Activated naive CD4-positive, alpha-beta T cell (primary cell): ENCODE measurements at regions not wholly inside any gene's neighbourhood (a gene's known extent, or its start where the extent isn't known, plus 50 kb on each side); places are given as distances from the start of the nearest gene placed in this dataset.

Experiments
- DNase-seq, 4 experiments: peaks; one replicate each; lab custom pipeline; 2025; lab: John Stamatoyannopoulos, UW

DNA sequence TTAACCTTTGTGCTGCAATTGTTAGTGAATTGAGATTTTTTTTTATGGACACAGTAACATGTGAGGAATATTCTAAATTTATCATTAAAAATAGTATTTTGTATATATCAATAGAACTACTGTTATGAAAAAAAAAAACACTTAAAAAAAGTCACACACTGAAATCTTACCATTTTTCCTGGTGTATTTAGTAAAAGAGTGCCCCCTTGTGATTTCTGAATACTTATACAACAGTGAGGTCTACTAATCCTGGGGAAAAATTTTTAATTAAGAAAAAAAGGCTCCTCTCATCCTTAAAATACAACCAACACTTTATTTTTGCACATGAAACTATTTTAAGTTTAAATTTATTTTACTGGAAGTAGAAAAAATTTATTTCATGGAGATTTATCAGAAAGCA is 56.4 kb upstream of the SPOCK3 start:
- no peak for DNase-seq

DNA sequence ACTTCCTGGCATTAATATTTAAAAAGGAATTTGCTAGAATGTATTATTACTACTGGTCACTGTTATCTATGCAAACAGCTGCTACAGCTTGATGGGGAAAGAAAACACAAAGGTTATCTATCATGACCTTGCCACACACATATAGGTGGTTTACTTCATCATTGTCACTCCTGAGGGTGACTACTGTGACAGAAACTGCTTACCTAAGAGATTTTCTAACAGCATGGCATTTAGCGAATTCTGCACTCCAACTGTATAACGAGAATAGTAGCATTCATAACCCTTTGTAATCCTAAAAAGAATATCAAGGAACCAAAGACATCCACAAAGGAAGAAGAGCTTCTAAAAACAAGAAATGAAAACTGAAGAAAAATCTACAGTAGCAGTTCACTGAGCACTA is 74.6 kb upstream of the SPOCK3 start:
- DNase-seq, result no peak

DNA sequence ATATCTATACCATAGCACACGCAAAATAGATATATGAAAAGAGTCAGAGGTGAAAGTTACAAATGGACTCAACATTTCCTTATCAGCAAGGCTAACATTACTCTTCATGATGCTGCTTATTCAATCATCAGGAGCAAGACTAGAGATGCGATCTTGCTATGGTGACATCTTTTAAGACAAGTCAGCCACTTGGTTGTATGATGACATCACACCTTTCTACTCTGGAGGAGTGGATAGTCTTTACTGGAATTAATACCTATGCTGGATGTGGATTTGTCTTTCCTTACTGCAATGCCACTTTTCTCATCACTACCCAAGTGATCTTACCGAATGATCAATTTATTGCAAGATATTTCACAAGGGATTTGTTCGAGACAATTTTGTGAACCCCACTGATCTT is 87.0 kb upstream of the SPOCK3 start:
- DNase-seq, result no peak

DNA sequence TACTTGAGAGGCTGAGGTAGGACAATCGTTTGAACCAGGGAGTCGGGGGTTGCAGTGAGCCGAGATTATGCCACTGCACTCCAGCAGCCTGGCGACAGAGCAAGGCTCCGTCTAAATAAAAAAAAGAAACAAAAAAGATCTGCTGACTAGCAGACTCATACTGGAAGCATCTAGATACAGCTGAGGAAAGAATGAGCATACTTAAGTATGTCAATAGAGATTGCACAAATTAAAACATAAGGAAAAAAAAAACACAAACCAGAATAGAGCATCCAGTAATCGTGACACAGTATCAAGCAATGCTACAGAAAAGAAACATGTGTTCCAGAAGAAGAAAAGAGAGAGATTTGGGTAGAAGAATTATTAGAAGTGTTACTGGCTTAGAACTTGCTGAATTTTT is 105.5 kb upstream of the SPOCK3 start:
- no peak for DNase-seq

DNA sequence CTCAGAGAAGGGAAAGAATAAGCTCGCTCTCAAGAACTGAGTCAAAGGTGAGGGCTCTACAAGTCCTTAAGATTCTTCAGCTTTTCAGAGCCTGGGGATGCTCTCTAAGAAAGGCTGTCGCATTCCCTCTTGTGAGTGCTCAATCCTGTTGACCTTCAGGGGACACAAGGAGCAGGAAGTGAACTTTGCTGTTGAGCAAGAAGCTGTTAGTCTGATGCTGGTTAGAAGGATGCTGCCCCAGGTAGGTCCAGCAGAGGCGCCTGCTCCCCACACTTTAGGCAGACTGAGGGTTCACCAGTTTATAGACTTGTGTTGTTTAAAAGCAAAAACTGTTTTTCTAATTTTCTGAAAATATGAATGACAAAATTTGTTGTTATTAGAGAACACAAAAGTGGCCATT is 125.4 kb upstream of the SPOCK3 start:
- DNase-seq, result no peak

DNA sequence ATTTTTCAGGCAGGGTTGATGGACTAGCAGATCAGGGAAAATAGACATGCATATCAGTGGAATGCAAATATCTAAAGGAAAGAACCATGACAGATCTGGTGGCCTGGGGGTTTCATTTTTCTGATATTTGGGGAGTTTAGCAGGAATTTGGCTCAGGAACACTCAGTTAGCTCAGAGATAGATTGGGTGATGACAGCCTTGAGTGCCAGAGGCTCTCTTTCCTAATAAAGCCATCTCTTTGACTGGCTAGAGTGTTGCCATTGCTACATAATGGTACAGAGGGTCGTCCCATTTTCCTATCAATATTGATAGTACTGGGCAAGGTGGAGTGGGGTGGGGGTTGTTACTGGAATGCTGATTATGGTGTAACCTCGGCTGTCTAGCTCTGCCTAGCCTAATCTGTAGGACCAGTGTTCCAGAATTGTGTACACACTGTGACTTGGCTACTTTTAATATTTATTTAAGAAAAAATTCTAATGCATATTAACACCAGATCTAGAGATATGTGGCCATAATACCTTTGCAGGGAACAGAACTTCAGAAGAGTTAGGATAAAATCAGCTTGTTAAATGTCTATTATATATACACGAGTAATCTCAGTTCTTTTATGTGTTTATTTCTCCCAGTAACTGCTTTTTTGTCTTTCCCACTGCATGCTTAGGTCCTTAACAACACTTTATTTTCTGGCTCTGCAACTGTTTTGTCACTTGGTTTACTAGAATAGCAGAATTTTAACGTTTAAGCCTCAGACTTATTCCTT is 145.0 kb upstream of the SPOCK3 start:
- no peak for DNase-seq

DNA sequence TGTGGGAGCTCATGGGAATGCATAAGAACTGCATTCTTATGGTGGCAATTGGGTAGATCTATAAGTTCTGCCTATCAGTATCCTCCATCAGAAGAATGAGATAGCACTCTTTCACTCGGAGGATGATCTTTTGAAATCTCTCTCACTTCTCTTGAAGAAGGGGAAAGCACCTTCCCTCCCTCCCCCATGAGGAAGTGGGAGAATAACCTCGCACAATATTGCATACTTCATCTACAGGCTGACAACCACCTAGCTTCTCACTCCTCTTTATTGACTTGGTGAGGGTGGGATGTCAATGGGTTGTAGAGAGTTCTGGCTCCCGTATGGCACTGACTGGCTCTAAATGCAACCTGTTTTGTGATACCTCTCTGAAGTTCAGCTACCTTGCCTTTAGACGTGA is 146.7 kb upstream of the SPOCK3 start:
- no peak for DNase-seq

DNA sequence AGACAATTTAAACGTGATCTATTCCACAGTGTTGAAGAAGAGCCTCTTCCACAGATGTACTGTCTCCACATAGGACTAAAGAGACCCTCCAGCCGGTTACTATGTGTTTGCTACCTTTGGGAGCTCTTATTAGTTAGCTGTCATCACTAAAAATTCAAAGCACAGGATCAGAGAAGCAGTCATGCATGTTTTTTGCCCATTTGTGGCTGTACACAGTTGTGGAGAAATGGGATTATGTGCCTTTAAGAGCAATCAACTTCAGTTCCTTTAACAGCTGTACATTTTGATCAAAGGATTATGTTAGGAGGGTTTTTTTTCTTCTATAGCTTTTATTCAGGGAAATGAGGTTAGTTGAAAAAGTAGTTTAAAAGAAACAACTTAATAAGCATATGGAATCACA is 149.0 kb upstream of the SPOCK3 start:
- no peak for DNase-seq

DNA sequence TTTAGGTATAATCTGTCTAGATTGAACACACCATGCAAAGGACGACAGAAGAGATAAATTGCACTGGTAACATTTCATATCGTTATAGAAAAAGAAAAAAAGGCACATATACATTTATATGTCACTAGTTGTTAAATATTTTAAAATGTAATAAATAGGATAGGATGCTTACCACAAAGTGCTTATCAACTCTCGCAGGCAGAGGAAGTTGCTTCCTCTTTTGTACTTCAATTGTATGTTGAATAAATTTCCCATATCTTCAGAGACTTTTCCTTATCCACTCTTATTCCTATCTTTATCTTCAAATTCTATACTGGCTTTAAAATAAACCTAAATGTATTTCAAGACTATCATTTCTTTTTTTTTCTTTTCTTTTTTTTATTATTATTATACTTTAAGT is 163.3 kb upstream of the SPOCK3 start:
- no peak for DNase-seq

DNA sequence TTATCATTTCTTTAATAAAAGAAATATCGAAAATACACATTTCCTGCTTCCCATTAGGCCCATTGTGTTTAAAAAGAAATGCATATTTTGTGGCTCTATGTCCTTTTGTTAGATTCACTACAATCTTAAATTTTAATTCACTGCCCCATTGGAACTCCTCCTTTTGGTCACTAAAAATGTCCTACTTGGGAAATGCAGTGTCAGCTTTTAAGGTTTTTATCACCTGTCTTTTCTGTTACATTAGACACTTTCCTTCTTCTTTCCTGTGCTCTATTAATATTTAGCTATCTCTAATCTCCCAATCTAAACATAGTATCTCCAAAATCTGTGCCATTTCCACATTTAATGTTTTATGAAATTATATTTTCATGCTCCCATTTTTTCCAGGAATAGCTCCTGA is 164.9 kb upstream of the SPOCK3 start:
- no peak for DNase-seq

DNA sequence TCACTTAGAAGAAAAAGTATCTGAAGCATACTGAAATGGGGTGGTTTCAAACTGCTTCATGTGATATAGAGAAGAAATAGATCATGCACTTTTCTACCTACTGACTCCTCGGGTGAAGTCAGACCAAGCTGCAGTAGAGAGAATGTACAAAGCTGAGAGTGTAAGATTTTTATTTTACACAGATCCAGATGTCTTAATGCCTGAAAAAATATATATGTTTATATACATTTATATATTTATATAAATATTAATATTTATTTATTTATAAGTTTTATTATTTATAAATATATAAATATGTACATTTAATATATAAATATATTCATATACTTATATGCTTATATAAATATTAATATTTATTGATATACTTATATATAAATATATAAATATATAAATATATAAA is 171.9 kb upstream of the SPOCK3 start:
- no peak for DNase-seq

DNA sequence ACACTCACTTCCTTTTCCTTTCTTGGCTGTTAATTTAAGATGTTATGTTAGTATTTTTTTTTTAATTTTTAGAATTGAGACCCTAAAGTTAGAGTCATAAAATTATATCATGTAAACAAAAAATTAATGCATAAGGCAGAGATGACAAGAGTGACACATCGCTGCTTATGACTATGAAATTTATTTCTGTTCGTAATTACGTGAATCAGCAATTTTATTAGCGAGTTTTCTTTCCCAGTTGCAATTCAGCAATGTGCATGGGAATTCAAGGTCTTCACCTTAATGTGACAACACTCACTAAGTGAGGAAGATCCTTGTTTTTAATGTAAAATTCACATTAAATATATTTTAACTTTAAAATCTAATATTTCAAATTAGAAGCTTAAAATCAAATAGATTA is 181.2 kb upstream of the SPOCK3 start:
- no peak for DNase-seq

DNA sequence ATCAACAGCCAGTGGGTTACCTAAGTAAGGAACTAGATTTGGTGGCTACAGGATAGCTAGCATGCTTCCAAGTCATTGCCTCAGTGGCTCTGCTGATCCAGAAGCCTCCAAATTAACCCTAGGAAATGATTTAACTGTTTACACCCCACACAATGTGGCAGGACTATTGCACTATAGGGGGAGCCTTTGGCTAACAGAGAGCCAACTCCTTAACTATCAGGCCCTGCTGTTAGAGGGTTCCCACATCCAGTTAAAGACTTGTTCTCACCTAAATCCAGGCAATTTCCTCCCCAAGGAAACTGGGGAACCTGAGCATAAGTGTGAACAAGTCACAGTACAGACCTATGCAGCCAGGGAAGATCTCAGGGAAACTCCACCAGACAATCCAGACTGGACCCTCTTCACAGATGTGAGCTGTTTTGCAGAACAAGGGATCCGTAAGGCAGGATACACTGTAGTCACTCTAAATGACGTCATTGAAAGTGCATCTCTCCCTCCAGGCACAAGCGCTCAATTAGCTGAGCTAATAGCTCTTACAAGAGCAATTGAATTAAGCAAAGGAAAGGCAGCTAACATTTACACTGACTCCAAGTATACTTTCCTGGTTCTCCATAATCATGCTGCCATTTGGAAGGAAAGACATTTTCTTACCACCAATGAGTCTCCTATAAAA is 185.3 kb upstream of the SPOCK3 start:
- DNase-seq, result no peak

DNA sequence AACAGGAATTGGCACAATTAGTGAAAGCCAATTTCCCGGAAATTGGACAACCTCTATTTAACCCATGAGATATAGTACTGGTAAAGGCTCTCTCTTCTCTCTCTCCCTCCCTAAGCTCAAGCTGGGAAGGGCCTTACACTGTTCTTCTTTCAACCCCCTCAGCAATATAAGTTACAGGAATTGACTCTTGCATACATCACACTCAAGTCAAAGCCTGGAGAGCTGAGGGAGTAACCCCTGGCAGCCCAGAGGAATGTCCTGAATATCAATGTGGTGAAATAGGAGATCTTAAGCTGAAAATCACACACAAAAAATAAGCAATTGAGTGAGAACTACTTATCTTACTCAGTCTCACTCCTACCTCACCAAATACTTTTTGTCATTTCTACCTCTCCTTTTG is 186.9 kb upstream of the SPOCK3 start:
- DNase-seq, result no peak

DNA sequence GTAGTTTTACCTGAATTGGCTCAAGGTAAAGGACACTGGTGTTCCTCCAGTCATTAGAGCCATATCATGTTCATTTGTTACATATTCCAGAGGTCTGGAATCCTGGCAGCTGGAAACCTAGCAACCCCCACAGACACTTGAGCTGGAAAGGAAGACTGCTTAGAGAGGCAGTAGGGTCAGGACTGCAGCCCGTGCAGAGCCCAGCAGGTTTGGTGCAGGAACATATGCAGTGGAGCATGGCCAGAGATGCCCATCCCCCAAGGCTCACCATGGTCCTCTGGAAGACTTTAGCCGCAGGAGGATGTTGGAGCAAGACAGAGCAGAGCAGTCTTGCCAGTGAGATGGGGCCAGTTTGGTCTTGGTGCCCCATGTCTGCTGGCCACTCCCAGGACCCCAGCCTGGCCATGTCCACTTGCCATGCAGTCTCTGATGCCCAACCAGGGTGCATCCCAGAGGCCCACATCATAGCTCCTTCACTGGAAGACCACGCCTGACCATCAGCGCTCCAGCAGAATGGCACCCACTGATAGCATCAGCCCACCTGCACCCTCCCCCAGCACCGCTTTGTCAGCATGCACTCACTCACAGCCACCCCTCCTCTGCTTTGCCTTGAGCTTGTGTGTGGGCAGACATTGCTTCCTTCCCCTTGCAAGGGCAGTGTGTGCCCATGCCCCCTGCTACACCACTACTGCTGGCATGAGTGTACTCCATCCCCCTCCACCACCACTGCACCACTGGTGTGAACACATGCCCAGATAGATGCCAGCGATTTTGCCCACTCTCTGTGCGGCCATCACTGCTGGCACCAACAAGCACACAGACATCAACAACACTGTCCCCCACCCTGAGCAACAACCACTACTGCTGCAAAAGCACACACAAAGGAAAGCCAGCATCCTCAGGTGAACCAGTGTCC is 190.3 kb upstream of the SPOCK3 start:
- DNase-seq, result no peak

DNA sequence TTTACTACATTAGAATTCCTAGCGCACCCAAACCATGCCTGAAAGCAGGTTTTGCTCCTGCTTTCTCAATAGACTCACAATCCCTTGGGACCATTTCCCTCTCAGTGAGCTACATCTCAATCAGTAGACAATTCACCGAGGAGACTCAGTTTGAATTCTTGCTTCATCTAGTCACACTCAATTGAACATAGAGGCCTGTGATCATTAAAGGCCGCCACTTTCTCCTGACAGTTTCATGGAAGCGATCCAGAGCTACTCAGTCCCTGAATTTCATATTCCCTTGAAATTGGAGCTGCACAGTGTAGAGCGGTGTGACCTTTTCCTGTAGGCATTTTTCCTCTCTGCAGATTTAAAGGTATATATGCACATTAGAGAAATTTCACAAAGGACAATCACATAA is 193.9 kb upstream of the SPOCK3 start:
- DNase-seq, result no peak

DNA sequence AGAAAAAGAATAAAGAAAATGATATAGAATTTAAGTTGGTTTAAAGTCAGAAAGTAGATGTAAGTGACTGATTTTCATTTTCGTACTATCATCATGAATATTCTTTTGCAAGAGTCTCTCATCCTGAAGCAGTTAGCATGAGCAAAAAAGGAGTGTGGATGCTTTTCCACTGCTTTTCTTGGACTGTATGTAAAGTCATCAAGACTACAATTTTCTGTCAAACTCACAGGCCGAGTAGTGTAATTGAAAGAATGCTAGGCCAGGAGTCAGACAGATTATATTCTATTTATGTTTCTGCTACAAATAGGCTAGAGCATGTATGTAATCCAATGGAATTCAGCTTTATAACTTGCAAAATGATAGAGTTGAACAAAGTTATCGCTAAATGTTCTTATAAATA is 197.1 kb upstream of the SPOCK3 start:
- DNase-seq, result no peak

DNA sequence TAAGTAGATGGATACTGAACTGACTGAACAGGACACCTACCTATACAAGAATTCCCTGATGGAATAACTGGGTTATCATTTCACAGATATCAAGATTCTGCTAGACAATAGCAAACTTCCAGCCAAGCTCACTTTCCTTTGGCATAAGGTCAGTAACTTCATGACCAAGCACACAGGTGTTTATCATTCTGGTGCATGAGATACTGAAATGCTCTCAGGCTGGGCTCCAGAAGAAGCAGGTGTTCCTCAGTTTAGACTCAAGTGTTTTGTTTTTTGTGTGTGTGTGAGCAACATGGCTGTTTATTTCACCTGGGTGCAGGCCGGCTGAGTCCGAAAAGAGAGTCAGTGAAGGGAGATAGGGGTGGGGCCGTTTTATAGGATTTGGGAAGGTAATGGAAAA is 201.5 kb upstream of the SPOCK3 start:
- no peak for DNase-seq

DNA sequence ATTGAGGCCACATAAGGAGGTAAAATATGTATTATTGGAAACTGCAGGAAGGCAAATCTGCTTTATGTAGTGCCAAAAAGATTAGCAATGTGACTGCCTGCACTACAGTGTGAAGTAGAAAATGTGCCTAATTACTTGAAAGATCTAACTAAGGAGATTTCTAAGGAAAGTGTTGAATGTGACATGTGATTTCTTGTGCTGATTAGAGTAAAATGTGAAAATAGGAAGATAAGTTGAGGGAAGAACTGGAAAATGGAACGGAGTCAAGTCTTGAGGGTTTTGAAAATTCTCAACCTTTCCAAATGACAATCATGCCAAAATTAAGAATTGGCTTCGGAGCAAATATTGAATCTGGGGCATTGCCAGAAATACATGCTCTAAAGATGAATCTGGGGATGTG is 209.5 kb upstream of the SPOCK3 start:
- no peak for DNase-seq

DNA sequence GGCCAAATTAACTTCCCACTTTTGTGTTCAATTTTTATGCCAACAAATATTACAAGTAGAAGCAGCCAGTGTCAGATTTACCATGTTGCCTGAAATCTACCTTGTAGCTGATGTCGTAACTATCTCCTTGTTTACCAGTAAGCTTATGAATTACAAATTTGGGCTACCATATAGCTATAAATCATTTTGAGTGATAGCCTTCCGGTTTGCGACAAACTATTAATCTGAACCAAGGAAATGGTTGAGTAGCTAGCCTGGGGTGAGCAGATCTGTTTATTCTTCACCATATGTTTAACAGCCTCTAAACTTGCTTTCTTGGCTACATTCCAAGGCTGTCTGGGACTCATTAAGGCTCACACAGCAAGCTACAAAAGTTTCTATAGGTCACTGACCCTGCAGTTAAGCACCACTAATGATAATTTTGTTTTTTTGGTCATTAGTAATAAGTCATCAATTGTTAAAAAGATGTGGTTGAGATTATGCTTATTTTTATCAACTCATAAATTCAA is 218.7 kb upstream of the SPOCK3 start:
- no peak for DNase-seq

DNA sequence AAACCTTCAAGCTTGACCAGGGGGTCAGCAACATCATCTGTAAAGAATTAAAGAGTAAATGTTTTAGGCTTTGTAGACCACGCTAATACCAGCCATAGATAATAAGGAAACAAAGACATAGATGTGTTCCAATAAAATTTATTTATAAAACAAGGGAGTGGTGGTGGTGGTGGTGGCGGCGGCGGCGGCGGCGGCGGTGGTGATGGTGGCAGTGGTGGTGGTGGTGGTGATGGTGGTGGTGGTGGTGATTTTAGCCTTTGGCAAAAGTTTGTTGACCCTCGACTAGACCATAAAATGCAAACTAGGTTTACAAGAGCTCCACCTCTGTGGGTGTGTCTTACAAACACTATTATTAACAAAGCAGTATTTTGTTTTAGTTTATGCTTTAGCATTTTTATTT is 222.3 kb upstream of the SPOCK3 start:
- no peak for DNase-seq

DNA sequence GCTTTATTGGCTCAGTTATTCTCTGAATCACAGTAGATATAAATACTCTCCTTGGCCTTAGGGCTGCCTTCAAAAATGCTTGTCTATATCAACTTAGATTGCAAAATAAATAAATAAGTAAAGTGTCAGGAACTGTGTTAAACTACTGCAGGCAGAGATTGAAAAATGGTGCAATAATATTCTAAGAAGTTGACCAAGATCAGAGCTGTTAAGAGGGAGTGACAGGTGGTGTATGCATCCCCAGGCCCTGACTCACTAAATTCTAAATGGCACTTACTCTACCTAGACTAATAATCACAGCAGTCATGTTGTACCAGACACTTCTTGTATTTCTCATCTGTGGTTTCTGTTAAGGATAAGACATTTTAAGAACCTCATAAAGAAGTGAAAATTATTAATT is 235.1 kb upstream of the SPOCK3 start:
- DNase-seq, result no peak

DNA sequence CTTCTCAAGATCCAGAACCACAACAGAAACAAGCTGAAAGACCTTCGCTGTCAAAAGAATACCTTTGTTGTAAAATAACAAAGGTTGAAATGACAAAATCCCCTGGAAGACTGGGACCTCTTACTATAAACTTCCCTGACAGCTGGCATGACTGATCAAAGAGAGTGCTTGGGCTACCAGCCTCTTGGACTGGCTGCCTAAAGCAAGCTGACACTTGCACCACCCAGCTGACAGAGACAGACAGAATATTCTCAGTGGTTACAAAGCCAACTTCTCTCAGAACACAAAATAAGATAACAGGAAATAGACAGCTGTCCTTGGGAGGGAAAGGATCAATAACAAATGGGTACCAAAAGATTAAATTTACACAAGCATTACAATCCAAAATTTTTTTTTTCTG is 241.7 kb upstream of the SPOCK3 start:
- no peak for DNase-seq
